ENCODE measurements at regions not wholly inside any gene's neighbourhood (a gene's known extent, or its start where the extent isn't known, plus 50 kb on each side); places are given as distances from the start of the nearest gene placed in this dataset.

- DNase-seq (ENCODE audit: low spot score) = no peak
These were observed 798.6 kb upstream of the PCDH9 start for GRCh38 chr13:68028701-68029100.

GRCh38 chr13:68027306-68027705 lies 797.2 kb upstream of the PCDH9 start:
- no peak for DNase-seq (ENCODE audit: low spot score)

GRCh38 chr13:68026077-68026476 lies 795.9 kb upstream of the PCDH9 start:
- DNase-seq (ENCODE audit: low spot score) = no peak

DNA sequence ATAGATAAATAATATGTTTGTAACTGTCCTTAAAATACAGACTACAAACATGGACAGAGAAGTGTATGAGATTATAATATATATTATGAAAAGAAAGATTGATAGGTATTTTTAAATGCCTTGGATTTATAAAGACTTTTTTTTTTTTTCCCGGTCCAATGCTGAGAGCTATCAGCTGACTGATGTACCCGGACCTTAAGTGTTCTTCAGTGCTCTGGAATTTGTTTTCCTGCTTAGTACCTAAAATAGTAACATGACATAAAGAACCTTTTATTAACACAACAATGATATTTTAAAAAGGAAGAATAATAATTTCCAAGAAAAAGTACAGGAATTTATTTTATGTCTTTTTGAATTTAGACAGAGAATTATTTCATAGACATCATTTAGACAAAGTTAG lies 795.5 kb upstream of the PCDH9 start:
- no peak for DNase-seq (ENCODE audit: low spot score)

- no peak for DNase-seq (ENCODE audit: low spot score)
These were observed 793.9 kb upstream of the PCDH9 start for GRCh38 chr13:68023838-68024581.

DNA sequence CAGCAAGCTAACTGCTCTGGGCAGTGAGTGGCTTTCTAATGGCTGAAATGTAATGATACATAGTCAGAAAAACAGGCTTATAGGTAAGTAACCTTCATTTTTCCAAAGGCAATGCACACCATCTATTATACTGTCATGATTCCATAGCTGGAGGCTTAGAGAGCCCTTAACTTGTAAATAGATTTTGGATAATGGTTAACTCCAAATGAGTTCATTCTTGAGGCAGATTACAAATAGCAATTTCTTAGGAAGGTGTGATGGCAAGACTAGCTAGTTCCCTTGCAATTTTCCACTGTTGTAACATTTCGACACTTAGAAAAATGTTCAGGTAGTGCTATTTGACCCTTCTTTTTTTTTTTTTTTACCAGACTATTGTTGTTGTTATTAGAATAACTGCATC lies 789.8 kb upstream of the PCDH9 start:
- DNase-seq (ENCODE audit: low spot score) = no peak

DNA sequence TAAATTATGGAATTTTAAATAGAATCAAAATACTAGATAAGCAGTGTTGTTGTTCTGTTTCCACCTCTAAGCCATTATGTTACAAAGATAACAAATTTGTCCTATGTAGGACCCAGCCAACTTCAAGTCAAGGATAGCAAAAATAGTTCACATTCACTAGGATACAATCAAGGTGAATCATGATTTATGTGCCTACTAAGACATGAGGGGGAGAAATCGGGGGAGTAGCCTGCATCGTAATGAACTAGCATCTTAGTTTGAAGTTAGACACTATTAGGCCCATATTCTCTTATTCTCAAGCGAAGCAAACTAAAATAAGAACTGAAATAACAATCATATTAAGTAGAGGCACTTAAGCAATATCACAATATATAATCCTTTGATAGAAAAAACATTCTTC lies 779.4 kb upstream of the PCDH9 start:
- no peak for DNase-seq (ENCODE audit: low spot score)

- DNase-seq (ENCODE audit: low spot score) = no peak
These were observed 777.4 kb upstream of the PCDH9 start for GRCh38 chr13:68007576-68007975.

DNA sequence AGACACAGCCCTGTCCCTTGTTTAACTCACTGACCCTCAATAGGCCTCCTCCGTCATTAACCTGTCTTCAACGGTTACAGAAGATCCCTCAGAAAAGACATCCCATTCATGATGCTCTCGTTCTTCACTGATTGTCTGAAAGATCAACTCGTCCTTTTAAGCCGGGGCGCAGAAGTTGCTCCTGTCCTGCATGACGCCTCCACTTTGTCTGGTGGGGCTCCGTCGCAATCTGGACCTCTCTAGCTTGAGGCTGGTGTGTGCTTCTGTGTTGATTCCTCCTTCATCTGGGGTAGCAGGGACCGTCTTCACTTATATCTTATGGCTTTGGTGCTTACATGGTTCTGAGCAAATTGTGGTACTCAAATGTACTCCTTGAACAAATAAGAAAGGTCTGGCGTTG lies 766.0 kb upstream of the PCDH9 start:
- no peak for DNase-seq (ENCODE audit: low spot score)

- no peak for DNase-seq (ENCODE audit: low spot score)
These were observed 760.7 kb upstream of the PCDH9 start for GRCh38 chr13:67990868-67991267.

GRCh38 chr13:67986234-67986633 lies 756.1 kb upstream of the PCDH9 start:
- no peak for DNase-seq (ENCODE audit: low spot score)

DNA sequence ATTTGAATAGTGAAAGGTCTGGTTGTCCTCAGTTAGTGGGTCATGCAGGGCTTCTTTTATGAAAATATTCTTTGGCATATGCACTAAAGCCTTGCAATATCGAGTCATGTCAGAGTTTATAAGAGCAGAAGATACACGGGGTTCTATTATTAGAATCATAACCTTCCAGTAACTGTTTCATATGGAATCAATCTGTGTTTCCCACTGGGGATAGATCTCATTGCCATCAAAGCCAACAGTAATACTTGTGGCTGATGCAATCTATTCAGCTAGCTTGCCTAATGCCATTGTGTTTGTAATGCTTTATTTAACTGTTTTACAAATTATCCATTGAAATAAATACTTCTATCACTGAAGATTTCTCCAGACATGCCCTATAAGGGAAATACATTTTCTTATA lies 746.9 kb upstream of the PCDH9 start:
- DNase-seq (ENCODE audit: low spot score) = no peak

- DNase-seq (ENCODE audit: low spot score) = no peak
These were observed 741.2 kb upstream of the PCDH9 start for GRCh38 chr13:67971291-67971690.

DNA sequence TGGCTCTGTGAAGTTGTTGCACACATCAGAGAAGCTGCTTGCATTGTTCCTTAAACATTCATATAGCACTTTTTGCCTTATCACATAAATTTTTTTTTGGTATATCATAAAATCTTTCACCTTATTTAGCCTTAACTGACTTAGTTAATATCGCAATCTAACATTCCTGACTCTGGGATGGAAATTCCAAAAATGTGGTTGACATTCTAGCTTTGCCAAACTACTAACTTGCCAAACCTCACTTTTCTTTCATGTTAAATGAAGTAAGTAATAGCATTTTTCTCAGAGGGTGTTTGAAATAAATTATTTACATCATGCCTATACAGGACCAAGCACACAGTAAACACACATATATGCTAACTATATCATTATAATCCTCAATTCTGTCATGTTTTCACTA lies 736.9 kb upstream of the PCDH9 start:
- no peak for DNase-seq (ENCODE audit: low spot score)

DNA sequence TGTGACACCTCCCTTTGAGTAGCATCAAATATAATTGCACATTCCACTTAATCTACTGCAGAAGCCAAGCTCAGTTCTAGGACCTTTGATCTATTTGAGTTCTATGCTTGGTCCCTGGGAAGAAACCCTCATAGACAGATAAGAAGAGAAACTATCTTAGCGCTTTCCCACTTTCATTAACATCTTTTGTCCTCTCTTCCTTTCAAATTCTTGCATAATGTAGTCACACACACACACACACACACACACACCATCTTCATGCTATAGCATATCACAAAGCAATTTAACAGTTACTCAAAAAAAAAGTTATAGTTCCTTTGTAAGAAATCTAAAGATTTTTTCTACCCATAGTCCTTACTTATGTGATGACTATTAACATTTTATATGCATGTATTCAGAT lies 735.9 kb upstream of the PCDH9 start:
- DNase-seq (ENCODE audit: low spot score) = no peak

GRCh38 chr13:67964986-67965385 lies 734.9 kb upstream of the PCDH9 start:
- no peak for DNase-seq (ENCODE audit: low spot score)

- DNase-seq (ENCODE audit: low spot score) = no peak
These were observed 734.0 kb upstream of the PCDH9 start for GRCh38 chr13:67964091-67964490.

DNA sequence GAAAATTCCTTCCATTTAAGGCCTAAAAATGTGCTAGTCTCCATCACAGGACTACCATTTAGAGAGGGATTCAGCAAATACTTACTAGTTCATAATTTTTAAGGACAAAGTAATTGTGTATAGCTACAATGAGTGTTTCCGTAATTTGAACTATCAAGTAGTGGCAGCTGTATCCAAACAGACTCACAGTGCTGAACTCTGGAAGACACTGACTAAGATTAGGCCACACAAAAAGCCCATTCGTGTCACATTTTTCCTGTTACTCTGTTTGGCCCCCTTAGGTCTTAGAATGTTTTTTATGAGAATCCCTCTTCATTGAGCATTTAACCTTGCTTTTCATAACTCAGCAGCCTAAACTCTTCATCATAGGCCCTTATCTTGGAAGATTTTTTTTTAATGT lies 731.2 kb upstream of the PCDH9 start:
- no peak for DNase-seq (ENCODE audit: low spot score)

DNA sequence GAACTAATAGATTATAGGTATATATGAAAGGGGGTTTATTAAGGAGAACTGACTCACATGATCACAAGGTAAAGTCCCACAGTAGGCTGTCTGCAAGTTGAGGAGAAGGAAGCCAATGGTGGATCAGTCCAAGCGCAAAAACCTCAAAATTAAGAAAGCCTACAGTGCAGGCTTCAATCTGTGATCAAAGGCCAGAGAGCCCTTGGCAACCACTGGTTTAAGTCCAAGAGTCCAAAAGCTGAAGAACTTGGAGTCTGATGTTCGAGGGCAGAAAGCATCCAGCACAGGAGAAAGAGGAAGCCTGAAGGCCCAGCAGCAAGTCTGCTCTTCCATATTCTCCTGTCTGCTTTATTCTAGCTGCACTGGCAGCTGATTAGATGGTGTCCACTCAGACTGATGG lies 721.3 kb upstream of the PCDH9 start:
- DNase-seq (ENCODE audit: low spot score) = no peak

DNA sequence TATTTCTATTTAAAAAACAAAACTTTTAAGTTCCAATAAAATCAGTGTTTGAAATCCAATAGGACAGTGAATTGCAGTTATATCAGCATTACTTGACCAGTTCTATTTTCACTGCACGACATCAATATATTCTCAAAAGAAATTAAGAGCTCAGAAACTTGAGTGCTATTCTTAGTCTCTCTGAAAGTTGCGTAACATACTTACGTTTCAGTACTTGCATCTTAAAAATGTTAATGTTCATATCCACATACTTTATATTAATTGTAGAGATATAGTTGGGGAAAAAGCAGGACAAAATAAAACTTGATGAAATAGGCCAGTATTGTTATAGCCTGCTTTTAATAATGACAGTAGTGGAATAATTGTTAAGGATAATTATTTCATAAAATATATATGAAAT lies 720.5 kb upstream of the PCDH9 start:
- DNase-seq (ENCODE audit: low spot score) = no peak

- DNase-seq (ENCODE audit: low spot score) = no peak
These were observed 716.0 kb upstream of the PCDH9 start for GRCh38 chr13:67946131-67946530.

- no peak for DNase-seq (ENCODE audit: low spot score)
These were observed 713.0 kb upstream of the PCDH9 start for GRCh38 chr13:67943116-67943515.

- no peak for DNase-seq (ENCODE audit: low spot score)
These were observed 705.5 kb upstream of the PCDH9 start for GRCh38 chr13:67935626-67936025.

GRCh38 chr13:67934617-67935330 lies 704.6 kb upstream of the PCDH9 start:
- no peak for DNase-seq (ENCODE audit: low spot score)
